A549 (cell line): ENCODE measurements at regions not wholly inside any gene's neighbourhood (a gene's known extent, or its start where the extent isn't known, plus 50 kb on each side); places are given as distances from the start of the nearest gene placed in this dataset.

ENCODE experiments used
- CEBPB ChIP-seq, 2 experiments: fragments of >200 bp in 1 of 2; sonication (Bioruptor Twin) in 1 of 2; formaldehyde crosslinking in 1 of 2; IDR thresholded peaks; 2 replicates each; pipeline ENCODE4 v1.6.1; 2012 to 2016
- CHD4 ChIP-seq: fragments of 200-600 bp; sonication (generic); IDR thresholded peaks from 2 replicates; pipeline ENCODE4 v1.6.1; 2016; ENCODE audit warnings: antibody characterized with exemption, mild to moderate bottlenecking, borderline replicate concordance
- EP300 ChIP-seq, 2 experiments: fragments of >200 bp; sonication (Bioruptor Twin); formaldehyde crosslinking; IDR thresholded peaks; 2 replicates in 1 of 2; 3 replicates in 1 of 2; pipeline ENCODE4 v1.6.1; 2016 to 2017
- HOXA7 ChIP-seq: fragments of 250-450 bp; sonication (Bioruptor Pico); IDR thresholded peaks from 2 replicates; pipeline ENCODE4 v1.5.0; 2020; ENCODE audit warnings: mild to moderate bottlenecking, moderate library complexity
- JUNB ChIP-seq: fragments of >200 bp; sonication (Bioruptor Twin); formaldehyde crosslinking; IDR thresholded peaks from 2 replicates; pipeline ENCODE4 v1.6.1; 2016
- KDM1A ChIP-seq: fragments of 200-600 bp; sonication (generic); IDR thresholded peaks from 2 replicates; pipeline ENCODE4 v1.6.1; 2016; ENCODE audit warnings: low read depth, mild to moderate bottlenecking
- POLR2A ChIP-seq: IDR thresholded peaks from 2 replicates; pipeline ENCODE4 v1.6.1; 2012; ENCODE audit warnings: mild to moderate bottlenecking, low read length
- RCOR1 ChIP-seq: fragments of 150-350 bp; IDR thresholded peaks from 2 replicates; pipeline ENCODE4 v1.6.1; 2014; ENCODE audit warnings: antibody characterized with exemption, low read length, low read depth
- SREBF2 ChIP-seq: fragments of 450-650 bp; IDR thresholded peaks from 2 replicates; pipeline ENCODE4 v1.6.1; 2014; ENCODE audit warnings: mild to moderate bottlenecking, moderate library complexity
- TF ChIP-seq, protein P1 (sequence below): fragments of >200 bp; sonication (Bioruptor Twin); formaldehyde crosslinking; IDR thresholded peaks from 3 replicates; pipeline ENCODE4 v1.5.1; 2016
- TF ChIP-seq, protein P2 (sequence below): fragments of 250-450 bp; sonication (Bioruptor Pico); IDR thresholded peaks from 2 replicates; pipeline ENCODE4 v1.5.0; 2021; ENCODE audit warnings: mild to moderate bottlenecking, moderate library complexity, borderline replicate concordance
- TF ChIP-seq, protein P3 (sequence below): IDR thresholded peaks from 2 replicates; pipeline ENCODE4 v1.6.1; 2012; ENCODE audit warnings: low read depth, borderline replicate concordance
- TF ChIP-seq, protein P4 (sequence below): IDR thresholded peaks from 2 replicates; pipeline ENCODE4 v1.6.1; 2012
- TF ChIP-seq, protein P5 (sequence below): fragments of 450-650 bp; IDR thresholded peaks from 2 replicates; pipeline ENCODE4 v1.6.1; 2014; ENCODE audit warnings: antibody characterized with exemption

DNA sequence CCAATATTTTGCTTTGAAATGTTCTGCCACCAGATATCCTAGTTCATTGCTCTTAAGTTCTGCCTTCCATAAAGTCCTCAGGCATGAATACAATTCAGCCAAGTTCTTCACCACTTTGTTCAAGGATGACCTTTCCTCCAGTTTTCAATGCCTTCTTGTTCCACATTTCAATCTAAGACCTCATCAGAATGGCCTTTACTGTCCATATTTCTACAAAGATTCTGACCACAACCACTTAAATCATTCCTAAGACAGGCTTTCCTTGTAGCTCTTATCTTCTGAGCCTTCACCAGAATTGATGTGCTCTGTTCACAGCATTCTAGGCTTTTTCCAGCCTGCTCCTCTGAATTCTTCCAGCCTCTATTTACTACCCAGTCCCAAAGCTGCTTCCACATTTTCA is 319.0 kb downstream of the HACE1 start:
- TF ChIP-seq, protein P1, sequence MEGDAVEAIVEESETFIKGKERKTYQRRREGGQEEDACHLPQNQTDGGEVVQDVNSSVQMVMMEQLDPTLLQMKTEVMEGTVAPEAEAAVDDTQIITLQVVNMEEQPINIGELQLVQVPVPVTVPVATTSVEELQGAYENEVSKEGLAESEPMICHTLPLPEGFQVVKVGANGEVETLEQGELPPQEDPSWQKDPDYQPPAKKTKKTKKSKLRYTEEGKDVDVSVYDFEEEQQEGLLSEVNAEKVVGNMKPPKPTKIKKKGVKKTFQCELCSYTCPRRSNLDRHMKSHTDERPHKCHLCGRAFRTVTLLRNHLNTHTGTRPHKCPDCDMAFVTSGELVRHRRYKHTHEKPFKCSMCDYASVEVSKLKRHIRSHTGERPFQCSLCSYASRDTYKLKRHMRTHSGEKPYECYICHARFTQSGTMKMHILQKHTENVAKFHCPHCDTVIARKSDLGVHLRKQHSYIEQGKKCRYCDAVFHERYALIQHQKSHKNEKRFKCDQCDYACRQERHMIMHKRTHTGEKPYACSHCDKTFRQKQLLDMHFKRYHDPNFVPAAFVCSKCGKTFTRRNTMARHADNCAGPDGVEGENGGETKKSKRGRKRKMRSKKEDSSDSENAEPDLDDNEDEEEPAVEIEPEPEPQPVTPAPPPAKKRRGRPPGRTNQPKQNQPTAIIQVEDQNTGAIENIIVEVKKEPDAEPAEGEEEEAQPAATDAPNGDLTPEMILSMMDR: no peak
- no peak for TF ChIP-seq POLR2A
- TF ChIP-seq, protein P2, sequence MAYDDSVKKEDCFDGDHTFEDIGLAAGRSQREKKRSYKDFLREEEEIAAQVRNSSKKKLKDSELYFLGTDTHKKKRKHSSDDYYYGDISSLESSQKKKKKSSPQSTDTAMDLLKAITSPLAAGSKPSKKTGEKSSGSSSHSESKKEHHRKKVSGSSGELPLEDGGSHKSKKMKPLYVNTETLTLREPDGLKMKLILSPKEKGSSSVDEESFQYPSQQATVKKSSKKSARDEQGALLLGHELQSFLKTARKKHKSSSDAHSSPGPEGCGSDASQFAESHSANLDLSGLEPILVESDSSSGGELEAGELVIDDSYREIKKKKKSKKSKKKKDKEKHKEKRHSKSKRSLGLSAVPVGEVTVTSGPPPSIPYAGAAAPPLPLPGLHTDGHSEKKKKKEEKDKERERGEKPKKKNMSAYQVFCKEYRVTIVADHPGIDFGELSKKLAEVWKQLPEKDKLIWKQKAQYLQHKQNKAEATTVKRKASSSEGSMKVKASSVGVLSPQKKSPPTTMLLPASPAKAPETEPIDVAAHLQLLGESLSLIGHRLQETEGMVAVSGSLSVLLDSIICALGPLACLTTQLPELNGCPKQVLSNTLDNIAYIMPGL (CRISPR knock-in tag): no peak
- TF ChIP-seq SREBF2: no peak
- TF ChIP-seq KDM1A: no peak
- TF ChIP-seq, protein P3, sequence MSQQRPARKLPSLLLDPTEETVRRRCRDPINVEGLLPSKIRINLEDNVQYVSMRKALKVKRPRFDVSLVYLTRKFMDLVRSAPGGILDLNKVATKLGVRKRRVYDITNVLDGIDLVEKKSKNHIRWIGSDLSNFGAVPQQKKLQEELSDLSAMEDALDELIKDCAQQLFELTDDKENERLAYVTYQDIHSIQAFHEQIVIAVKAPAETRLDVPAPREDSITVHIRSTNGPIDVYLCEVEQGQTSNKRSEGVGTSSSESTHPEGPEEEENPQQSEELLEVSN: no peak
- no peak for TF ChIP-seq JUNB
- no peak for TF ChIP-seq HOXA7
- TF ChIP-seq EP300 (IDR thresholded peaks at IDR 0.05): no peak
- no peak for TF ChIP-seq CEBPB (IDR thresholded peaks at IDR 0.05)
- TF ChIP-seq, protein P4, sequence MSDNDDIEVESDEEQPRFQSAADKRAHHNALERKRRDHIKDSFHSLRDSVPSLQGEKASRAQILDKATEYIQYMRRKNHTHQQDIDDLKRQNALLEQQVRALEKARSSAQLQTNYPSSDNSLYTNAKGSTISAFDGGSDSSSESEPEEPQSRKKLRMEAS: no peak
- no peak for TF ChIP-seq CHD4
- no peak for TF ChIP-seq RCOR1
- TF ChIP-seq, protein P5, sequence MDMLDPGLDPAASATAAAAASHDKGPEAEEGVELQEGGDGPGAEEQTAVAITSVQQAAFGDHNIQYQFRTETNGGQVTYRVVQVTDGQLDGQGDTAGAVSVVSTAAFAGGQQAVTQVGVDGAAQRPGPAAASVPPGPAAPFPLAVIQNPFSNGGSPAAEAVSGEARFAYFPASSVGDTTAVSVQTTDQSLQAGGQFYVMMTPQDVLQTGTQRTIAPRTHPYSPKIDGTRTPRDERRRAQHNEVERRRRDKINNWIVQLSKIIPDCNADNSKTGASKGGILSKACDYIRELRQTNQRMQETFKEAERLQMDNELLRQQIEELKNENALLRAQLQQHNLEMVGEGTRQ: no peak
